ENCODE measurements at regions not wholly inside any gene's neighbourhood (a gene's known extent, or its start where the extent isn't known, plus 50 kb on each side); places are given as distances from the start of the nearest gene placed in this dataset.

- no peak for TF ChIP-seq ZNF462 (CRISPR knock-in tag; IDR thresholded peaks at IDR 0.05)
Observed at GRCh38 chrX:964831-965416, 247.5 kb downstream of the CRLF2 start (continued).

GRCh38 chrX:960821-961220, 251.6 kb downstream of the CRLF2 start:
- no peak overlapping the region for H3K4me3 Mint-ChIP-seq
- no peaks in the 10 kb centered on the region for H3K36me3 ChIP-seq (ENCODE audit: insufficient read depth)
- H3K9me3 Mint-ChIP-seq: peaks cover 22% of the 10 kb centered on the region
- H3K4me2 ChIP-seq: no peak overlapping the region
- H3F3A ChIP-seq (replicated peaks; ENCODE audit: low read depth): no peaks in the 10 kb centered on the region
- no peak overlapping the region for H3K4me3 ChIP-seq
- H3K4me1 ChIP-seq (ENCODE audit: insufficient read depth): peaks cover 10% of the 10 kb centered on the region
- H3K27ac ChIP-seq (ENCODE audit: low read depth): no peak overlapping the region
- H3K36me3 Mint-ChIP-seq (ENCODE audit: low read depth): peaks cover 30% of the 10 kb centered on the region
- no peaks in the 10 kb centered on the region for H4K20me1 ChIP-seq (replicated peaks; ENCODE audit: insufficient read depth)
- H3K27me3 Mint-ChIP-seq (ENCODE audit: insufficient read depth, low read depth, poor library complexity): peaks cover 2% of the 10 kb centered on the region
- no peak for ATAC-seq
- DNase-seq (ENCODE audit: low spot score): no peak
- H3K79me2 ChIP-seq (replicated peaks; ENCODE audit: insufficient read depth): no peaks in the 10 kb centered on the region
- no peak overlapping the region for H3K27ac Mint-ChIP-seq
- H3K27me3 ChIP-seq (ENCODE audit: insufficient read depth): no peaks in the 10 kb centered on the region
- peaks cover 3% of the 10 kb centered on the region; the same call in 1 of the 3 replicates for H3K4me1 Mint-ChIP-seq
- no peaks in the 10 kb centered on the region for H3K9me2 ChIP-seq (ENCODE audit: insufficient read depth)
- 0 out of 2 replicates have a peak overlapping the region, but pooled peaks have one; percentile 12 for H2AFZ ChIP-seq
- TF ChIP-seq ZNF331 (CRISPR knock-in tag; IDR thresholded peaks at IDR 0.05; ENCODE audit: low read depth) (no peak), EZH2phosphoT487 (IDR thresholded peaks at IDR 0.05; ENCODE audit: unreplicated experiment) (no peak)
- TF ChIP-seq, protein P1, sequence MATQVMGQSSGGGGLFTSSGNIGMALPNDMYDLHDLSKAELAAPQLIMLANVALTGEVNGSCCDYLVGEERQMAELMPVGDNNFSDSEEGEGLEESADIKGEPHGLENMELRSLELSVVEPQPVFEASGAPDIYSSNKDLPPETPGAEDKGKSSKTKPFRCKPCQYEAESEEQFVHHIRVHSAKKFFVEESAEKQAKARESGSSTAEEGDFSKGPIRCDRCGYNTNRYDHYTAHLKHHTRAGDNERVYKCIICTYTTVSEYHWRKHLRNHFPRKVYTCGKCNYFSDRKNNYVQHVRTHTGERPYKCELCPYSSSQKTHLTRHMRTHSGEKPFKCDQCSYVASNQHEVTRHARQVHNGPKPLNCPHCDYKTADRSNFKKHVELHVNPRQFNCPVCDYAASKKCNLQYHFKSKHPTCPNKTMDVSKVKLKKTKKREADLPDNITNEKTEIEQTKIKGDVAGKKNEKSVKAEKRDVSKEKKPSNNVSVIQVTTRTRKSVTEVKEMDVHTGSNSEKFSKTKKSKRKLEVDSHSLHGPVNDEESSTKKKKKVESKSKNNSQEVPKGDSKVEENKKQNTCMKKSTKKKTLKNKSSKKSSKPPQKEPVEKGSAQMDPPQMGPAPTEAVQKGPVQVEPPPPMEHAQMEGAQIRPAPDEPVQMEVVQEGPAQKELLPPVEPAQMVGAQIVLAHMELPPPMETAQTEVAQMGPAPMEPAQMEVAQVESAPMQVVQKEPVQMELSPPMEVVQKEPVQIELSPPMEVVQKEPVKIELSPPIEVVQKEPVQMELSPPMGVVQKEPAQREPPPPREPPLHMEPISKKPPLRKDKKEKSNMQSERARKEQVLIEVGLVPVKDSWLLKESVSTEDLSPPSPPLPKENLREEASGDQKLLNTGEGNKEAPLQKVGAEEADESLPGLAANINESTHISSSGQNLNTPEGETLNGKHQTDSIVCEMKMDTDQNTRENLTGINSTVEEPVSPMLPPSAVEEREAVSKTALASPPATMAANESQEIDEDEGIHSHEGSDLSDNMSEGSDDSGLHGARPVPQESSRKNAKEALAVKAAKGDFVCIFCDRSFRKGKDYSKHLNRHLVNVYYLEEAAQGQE (IDR thresholded peaks at IDR 0.05; ENCODE audit: unreplicated experiment): no peak
- TF ChIP-seq, protein P2, sequence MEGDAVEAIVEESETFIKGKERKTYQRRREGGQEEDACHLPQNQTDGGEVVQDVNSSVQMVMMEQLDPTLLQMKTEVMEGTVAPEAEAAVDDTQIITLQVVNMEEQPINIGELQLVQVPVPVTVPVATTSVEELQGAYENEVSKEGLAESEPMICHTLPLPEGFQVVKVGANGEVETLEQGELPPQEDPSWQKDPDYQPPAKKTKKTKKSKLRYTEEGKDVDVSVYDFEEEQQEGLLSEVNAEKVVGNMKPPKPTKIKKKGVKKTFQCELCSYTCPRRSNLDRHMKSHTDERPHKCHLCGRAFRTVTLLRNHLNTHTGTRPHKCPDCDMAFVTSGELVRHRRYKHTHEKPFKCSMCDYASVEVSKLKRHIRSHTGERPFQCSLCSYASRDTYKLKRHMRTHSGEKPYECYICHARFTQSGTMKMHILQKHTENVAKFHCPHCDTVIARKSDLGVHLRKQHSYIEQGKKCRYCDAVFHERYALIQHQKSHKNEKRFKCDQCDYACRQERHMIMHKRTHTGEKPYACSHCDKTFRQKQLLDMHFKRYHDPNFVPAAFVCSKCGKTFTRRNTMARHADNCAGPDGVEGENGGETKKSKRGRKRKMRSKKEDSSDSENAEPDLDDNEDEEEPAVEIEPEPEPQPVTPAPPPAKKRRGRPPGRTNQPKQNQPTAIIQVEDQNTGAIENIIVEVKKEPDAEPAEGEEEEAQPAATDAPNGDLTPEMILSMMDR (conservative IDR thresholded peaks at IDR 0.05; ENCODE audit: low read depth in 2 of 2): no peak

All from GM23338 (cell line).